K562 (cell line): ENCODE measurements at regions not wholly inside any gene's neighbourhood (a gene's known extent, or its start where the extent isn't known, plus 50 kb on each side); places are given as distances from the start of the nearest gene placed in this dataset.

Experiments
- ATAC-seq: fragments of 200-7000 bp; cut with Tn5 transposase; 3 replicates; pipeline ENCODE4 v1.9.1; 2020; ENCODE audit warnings: moderate library complexity
- BruUV-seq: library from RNA; stranded (reverse); fragments of 400-500 nt; replicated peaks from 2 replicates; lab custom pipeline; 2021; lab: Mats Ljungman, UMichigan
- CTCF ChIA-PET: fragments of 300-600 bp; formaldehyde crosslinking; extraction: SDS; loops from one replicate; lab custom pipeline; 2021; ENCODE audit warnings: low intra/inter-chr PET ratio; lab: Yijun Ruan, JAX
- POLR2A ChIA-PET: fragments of 300-600, 350-650 bp; sonication (Branson Sonifier 250); formaldehyde crosslinking; extraction: SDS; loops from one replicate; lab custom pipeline; 2021; ENCODE audit warnings: antibody characterized with exemption, inconsistent platforms; lab: Yijun Ruan, JAX
- DNase-seq, 4 experiments: peaks; one replicate each; pipeline versions ENCODE4 v3.0.0 to v3.0.0-alpha.2; 2011 to 2018; ENCODE audit warnings: low spot score in 3 of 4, mixed read lengths in 3 of 4; ENCODE audit errors: extremely low read depth in 1 of 4
- FAIRE-seq: peaks from 2 replicates; lab custom pipeline; 2011; peaks lifted over from hg19 to GRCh38; lab: Jason Lieb, UNC
- H2AFZ ChIP-seq: 2 replicates; pipeline ENCODE4 v1.6.0; 2011; ENCODE audit warnings: low read depth, low read length, control low read depth, inconsistent platforms
- H3K27ac ChIP-seq: fragments of 200-600 bp; 3 replicates; pipeline ENCODE4 v1.8.0; 2011; ENCODE audit warnings: low read depth, mild to moderate bottlenecking, control low read depth, inconsistent platforms, low read length, moderate library complexity, mixed read lengths; ENCODE audit errors: extremely low read depth
- H3K27me3 ChIP-seq, 2 experiments: fragments of 300-600 bp in 1 of 2; 2 replicates in 1 of 2; 3 replicates in 1 of 2; pipeline versions ENCODE4 v1.6.0 to v1.8.0; 2011; ENCODE audit warnings: inconsistent platforms in 2 of 2, low read length in 2 of 2, mild to moderate bottlenecking in 1 of 2, mixed read lengths in 1 of 2, moderate library complexity in 1 of 2; ENCODE audit not compliant: control insufficient read depth in 2 of 2, insufficient read depth in 2 of 2
- H3K36me3 ChIP-seq: fragments of 300-600 bp; 3 replicates; pipeline ENCODE4 v1.8.0; 2011; ENCODE audit warnings: mild to moderate bottlenecking, low read length, inconsistent platforms; ENCODE audit not compliant: control insufficient read depth, insufficient read depth
- H3K4me1 ChIP-seq, 2 experiments: fragments of 200-600 bp in 1 of 2; replicated peaks in 1 of 2; 2 replicates in 1 of 2; 3 replicates in 1 of 2; pipeline versions ENCODE4 v1.5.1 to v1.8.0; 2011; ENCODE audit warnings: inconsistent platforms in 2 of 2, low read length in 2 of 2, mild to moderate bottlenecking in 1 of 2, mixed read lengths in 1 of 2, moderate library complexity in 1 of 2; ENCODE audit not compliant: control insufficient read depth in 2 of 2, insufficient read depth in 2 of 2
- H3K4me2 ChIP-seq: 2 replicates; pipeline ENCODE4 v1.6.1; 2011; ENCODE audit warnings: low read length, control low read depth, inconsistent platforms, mixed read lengths; ENCODE audit not compliant: insufficient read depth
- H3K4me3 ChIP-seq: fragments of 200-600 bp; sonication (generic), shearing (Covaris generic); 2 replicates; pipeline ENCODE4 v1.5.1; 2016; ENCODE audit warnings: control low read depth, inconsistent platforms
- H3K79me2 ChIP-seq: fragments of 200-600 bp; 3 replicates; pipeline ENCODE4 v1.8.0; 2011; ENCODE audit warnings: low read length, inconsistent platforms; ENCODE audit not compliant: control insufficient read depth, insufficient read depth
- H3K9ac ChIP-seq, 2 experiments: 2 replicates each; pipeline versions ENCODE4 v1.6.0 to v1.6.1; 2011; ENCODE audit warnings: low read depth in 2 of 2, low read length in 2 of 2, control low read depth in 1 of 2, inconsistent platforms in 1 of 2, mild to moderate bottlenecking in 1 of 2, mixed read lengths in 1 of 2; ENCODE audit not compliant: insufficient read depth in 1 of 2
- H3K9me1 ChIP-seq: one replicate; pipeline ENCODE4 v1.6.0; 2011; ENCODE audit warnings: inconsistent platforms, mild to moderate bottlenecking, low read length, moderate library complexity; ENCODE audit not compliant: control insufficient read depth, insufficient read depth
- H3K9me3 ChIP-seq: replicated peaks from 2 replicates; pipeline ENCODE4 v1.5.1; 2011; ENCODE audit warnings: low read depth, low read length, inconsistent platforms; ENCODE audit not compliant: control insufficient read depth, insufficient read depth
- H4K20me1 ChIP-seq: replicated peaks from 2 replicates; pipeline ENCODE4 v1.6.1; 2011; ENCODE audit warnings: low read length, inconsistent platforms, mixed read lengths; ENCODE audit not compliant: control insufficient read depth, insufficient read depth
- CBX3 ChIP-seq, 2 experiments: IDR thresholded peaks; 1 replicate in 1 of 2; 2 replicates in 1 of 2; pipeline ENCODE4 v1.6.1; 2012; ENCODE audit warnings: inconsistent platforms in 2 of 2, low read length in 2 of 2, borderline replicate concordance in 1 of 2, control low read depth in 1 of 2
- CLOCK ChIP-seq: fragments of 250-450 bp; sonication (Bioruptor Pico); IDR thresholded peaks from 2 replicates; pipeline ENCODE4 v1.4.0; 2020; ENCODE audit warnings: mild to moderate bottlenecking, moderate library complexity, borderline replicate concordance
- DNMT1 ChIP-seq: fragments of 450-650 bp; IDR thresholded peaks from 2 replicates; pipeline ENCODE4 v1.6.1; 2016; ENCODE audit warnings: antibody characterized with exemption, mild to moderate bottlenecking
- DPF2 ChIP-seq: fragments of 450-650 bp; IDR thresholded peaks from 2 replicates; pipeline ENCODE4 v1.6.1; 2016
- MAX ChIP-seq: sonication (generic); formaldehyde crosslinking; IDR thresholded peaks from 2 replicates; pipeline ENCODE4 v1.9.0; 2022; ENCODE audit warnings: mild to moderate bottlenecking, missing genetic modification reagents
- MCM5 ChIP-seq: fragments of 450-650 bp; IDR thresholded peaks from 2 replicates; pipeline ENCODE4 v1.6.1; 2016; ENCODE audit warnings: low read depth
- NFIX ChIP-seq: fragments of 250-450 bp; sonication (Bioruptor Pico); IDR thresholded peaks from 2 replicates; pipeline ENCODE4 v1.4.0; 2020; ENCODE audit warnings: low read depth, mild to moderate bottlenecking, moderate library complexity
- POLR2AphosphoS5 ChIP-seq: IDR thresholded peaks from 2 replicates; pipeline ENCODE4 v1.6.1; 2011; ENCODE audit warnings: mild to moderate bottlenecking, low read depth, low read length, moderate library complexity; ENCODE audit not compliant: control insufficient read depth, insufficient read depth
- RBM25 ChIP-seq: fragments of 200-400 bp; formaldehyde crosslinking; IDR thresholded peaks from 2 replicates; pipeline ENCODE4 v1.6.1; 2018; ENCODE audit warnings: low read length, low read depth, moderate library complexity; ENCODE audit not compliant: severe bottlenecking
- SRSF9 ChIP-seq: fragments of 200-400 bp; formaldehyde crosslinking; IDR thresholded peaks from 2 replicates; pipeline ENCODE4 v1.6.1; 2017; ENCODE audit warnings: low read depth, low read length, borderline replicate concordance
- TCF7 ChIP-seq: sonication (generic); IDR thresholded peaks from 2 replicates; pipeline ENCODE4 v1.6.1; 2016; ENCODE audit warnings: antibody characterized with exemption, borderline replicate concordance
- THRA ChIP-seq: fragments of 450-650 bp; IDR thresholded peaks from 2 replicates; pipeline ENCODE4 v1.6.1; 2017; ENCODE audit warnings: mild to moderate bottlenecking, moderate library complexity
- XRCC5 ChIP-seq: fragments of 200-400 bp; formaldehyde crosslinking; IDR thresholded peaks from 2 replicates; pipeline ENCODE4 v1.6.1; 2017; ENCODE audit warnings: low read depth, mild to moderate bottlenecking, low read length
- ZNF133 ChIP-seq: fragments of 250-450 bp; sonication (Bioruptor Pico); IDR thresholded peaks from 2 replicates; pipeline ENCODE4 v1.4.0; 2020; ENCODE audit warnings: mild to moderate bottlenecking
- ZNF778 ChIP-seq: fragments of 450-650 bp; formaldehyde crosslinking; IDR thresholded peaks from 2 replicates; pipeline ENCODE4 v1.4.0; 2020; ENCODE audit warnings: mild to moderate bottlenecking, moderate library complexity
- WGBS: fragments of 100-300 bp; shearing (Covaris generic); methylation state at CpG from one replicate; pipeline ENCODE4 v1.1.6; 2016; ENCODE audit warnings: low coverage, mixed read lengths; ENCODE audit not compliant: insufficient coverage; ENCODE audit errors: missing lambda C conversion rate; 5-methylcytosine and 5-hydroxymethylcytosine counted together
- in situ Hi-C: fragments of 300-500 bp; cut with MboI; formaldehyde crosslinking; loops from 4 replicates; pipeline ENCODE4 v1.15.0; 2018; ENCODE audit warnings: inconsistent platforms, mixed read lengths
- intact Hi-C: fragments of 100-400 bp; cut with micrococcal nuclease; formaldehyde crosslinking; loops from 2 replicates; pipeline ENCODE4 v1.14.2; 2022
- TF ChIP-seq, protein P1 (sequence below): sonication (generic); formaldehyde crosslinking; IDR thresholded peaks from 2 replicates; pipeline ENCODE4 v1.8.1; 2023; ENCODE audit warnings: mild to moderate bottlenecking, missing genetic modification reagents

GRCh38 chr9:529731-530130 is 311.8 kb upstream of the DMRT1 start (continued):
- TF ChIP-seq POLR2AphosphoS5 (no peak), TCF7 (no peak)
- TF ChIP-seq, protein P1, sequence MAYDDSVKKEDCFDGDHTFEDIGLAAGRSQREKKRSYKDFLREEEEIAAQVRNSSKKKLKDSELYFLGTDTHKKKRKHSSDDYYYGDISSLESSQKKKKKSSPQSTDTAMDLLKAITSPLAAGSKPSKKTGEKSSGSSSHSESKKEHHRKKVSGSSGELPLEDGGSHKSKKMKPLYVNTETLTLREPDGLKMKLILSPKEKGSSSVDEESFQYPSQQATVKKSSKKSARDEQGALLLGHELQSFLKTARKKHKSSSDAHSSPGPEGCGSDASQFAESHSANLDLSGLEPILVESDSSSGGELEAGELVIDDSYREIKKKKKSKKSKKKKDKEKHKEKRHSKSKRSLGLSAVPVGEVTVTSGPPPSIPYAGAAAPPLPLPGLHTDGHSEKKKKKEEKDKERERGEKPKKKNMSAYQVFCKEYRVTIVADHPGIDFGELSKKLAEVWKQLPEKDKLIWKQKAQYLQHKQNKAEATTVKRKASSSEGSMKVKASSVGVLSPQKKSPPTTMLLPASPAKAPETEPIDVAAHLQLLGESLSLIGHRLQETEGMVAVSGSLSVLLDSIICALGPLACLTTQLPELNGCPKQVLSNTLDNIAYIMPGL (CRISPR knock-in tag), result no peak

DNA sequence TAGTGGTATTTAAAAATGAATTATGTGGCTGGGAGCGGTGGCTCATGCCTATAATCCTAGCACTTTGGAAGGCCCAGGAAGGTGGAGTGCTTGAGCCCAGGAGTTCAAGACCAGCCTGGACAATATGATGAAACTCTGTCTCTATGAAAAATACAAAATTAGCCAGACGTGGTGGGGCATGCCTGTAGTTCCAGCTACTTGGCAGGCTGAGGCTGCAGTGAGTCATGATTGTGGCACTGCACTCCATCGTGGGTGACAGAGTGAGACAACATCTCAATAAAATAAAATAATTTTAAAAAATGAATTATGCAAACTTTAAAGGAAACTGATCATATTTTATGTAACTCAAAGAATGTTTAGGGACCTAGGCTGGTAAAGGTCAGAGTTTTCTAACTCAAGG is 310.8 kb upstream of the DMRT1 start:
- Histone ChIP-seq H4K20me1 (no peaks in the 10 kb centered on the region), H3K4me2 (no peak overlapping the region), H3K4me1 (no peaks in the 10 kb centered on the region; a peak in 1 of 5 replicates), H3K79me2 (no peaks in the 10 kb centered on the region), H3K9ac (no peak overlapping the region), H3K36me3 (no peaks in the 10 kb centered on the region), H3K27me3 (no peaks in the 10 kb centered on the region; a peak in 2 of 5 replicates), H3K27ac (no peak overlapping the region), H3K9me1 (no peaks in the 10 kb centered on the region), H3K4me3 (no peak overlapping the region), H3K9me3 (no peaks in the 10 kb centered on the region), H2AFZ (no peak overlapping the region)
- intact Hi-C loops, result no loop called here
- POLR2A ChIA-PET, result no interaction called here
- CTCF ChIA-PET, result no interaction called here
- TF ChIP-seq MCM5 (no peak), SRSF9 (no peak), ZNF778 (CRISPR knock-in tag) (no peak), XRCC5 (no peak), DNMT1 (no peak), ZNF133 (CRISPR knock-in tag) (no peak), NFIX (CRISPR knock-in tag) (no peak), RBM25 (no peak), DPF2 (no peak), CLOCK (CRISPR knock-in tag) (no peak), CBX3 (IDR thresholded peaks at IDR 0.05; ENCODE audit: borderline replicate concordance in 1 of 2, low read length in 2 of 2) (no peak), THRA (no peak), MAX (CRISPR knock-in tag) (no peak)
- no peak for FAIRE-seq
- in situ Hi-C loops, result no loop called here
- WGBS, result 0% methylated on average over 3 of the region's 3 CpGs
- no peak for DNase-seq
- no TSS peak for BruUV-seq
- no peak for ATAC-seq
